ENCODE measurements at regions not wholly inside any gene's neighbourhood (a gene's known extent, or its start where the extent isn't known, plus 50 kb on each side); places are given as distances from the start of the nearest gene placed in this dataset.

DNA sequence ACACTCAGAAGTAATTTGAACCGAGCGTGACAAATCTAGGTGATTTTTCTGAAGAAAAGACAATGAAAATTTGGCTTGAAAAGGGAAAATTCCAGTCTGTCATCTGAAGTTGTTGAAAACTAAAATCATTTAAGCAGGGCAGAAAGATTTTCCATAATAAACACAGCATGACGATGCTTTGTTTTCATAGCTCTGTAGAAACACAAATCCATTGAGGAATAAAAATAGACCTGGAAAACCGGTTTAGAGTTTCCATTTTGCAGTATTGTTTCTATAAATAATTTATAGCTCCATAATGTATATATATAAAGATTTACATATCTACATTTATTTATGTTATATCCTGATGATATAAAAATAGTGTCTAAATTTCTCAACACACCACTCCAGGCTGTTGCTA is 1918.5 kb upstream of the FLRT2 start:
- TF ChIP-seq CTCF (IDR thresholded peaks at IDR 0.05; ENCODE audit: insufficient read depth, low read length) (no peak), POLR2AphosphoS5 (IDR thresholded peaks at IDR 0.05; ENCODE audit: low read depth) (no peak), GABPA (IDR thresholded peaks at IDR 0.05; ENCODE audit: low read depth) (no peak), SPI1 (IDR thresholded peaks at IDR 0.05; ENCODE audit: borderline replicate concordance, low read depth) (no peak)
- TF ChIP-seq, protein P1, sequence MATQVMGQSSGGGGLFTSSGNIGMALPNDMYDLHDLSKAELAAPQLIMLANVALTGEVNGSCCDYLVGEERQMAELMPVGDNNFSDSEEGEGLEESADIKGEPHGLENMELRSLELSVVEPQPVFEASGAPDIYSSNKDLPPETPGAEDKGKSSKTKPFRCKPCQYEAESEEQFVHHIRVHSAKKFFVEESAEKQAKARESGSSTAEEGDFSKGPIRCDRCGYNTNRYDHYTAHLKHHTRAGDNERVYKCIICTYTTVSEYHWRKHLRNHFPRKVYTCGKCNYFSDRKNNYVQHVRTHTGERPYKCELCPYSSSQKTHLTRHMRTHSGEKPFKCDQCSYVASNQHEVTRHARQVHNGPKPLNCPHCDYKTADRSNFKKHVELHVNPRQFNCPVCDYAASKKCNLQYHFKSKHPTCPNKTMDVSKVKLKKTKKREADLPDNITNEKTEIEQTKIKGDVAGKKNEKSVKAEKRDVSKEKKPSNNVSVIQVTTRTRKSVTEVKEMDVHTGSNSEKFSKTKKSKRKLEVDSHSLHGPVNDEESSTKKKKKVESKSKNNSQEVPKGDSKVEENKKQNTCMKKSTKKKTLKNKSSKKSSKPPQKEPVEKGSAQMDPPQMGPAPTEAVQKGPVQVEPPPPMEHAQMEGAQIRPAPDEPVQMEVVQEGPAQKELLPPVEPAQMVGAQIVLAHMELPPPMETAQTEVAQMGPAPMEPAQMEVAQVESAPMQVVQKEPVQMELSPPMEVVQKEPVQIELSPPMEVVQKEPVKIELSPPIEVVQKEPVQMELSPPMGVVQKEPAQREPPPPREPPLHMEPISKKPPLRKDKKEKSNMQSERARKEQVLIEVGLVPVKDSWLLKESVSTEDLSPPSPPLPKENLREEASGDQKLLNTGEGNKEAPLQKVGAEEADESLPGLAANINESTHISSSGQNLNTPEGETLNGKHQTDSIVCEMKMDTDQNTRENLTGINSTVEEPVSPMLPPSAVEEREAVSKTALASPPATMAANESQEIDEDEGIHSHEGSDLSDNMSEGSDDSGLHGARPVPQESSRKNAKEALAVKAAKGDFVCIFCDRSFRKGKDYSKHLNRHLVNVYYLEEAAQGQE (IDR thresholded peaks at IDR 0.05; ENCODE audit: insufficient replicate concordance, low read depth): no peak
